ENCODE measurements at regions not wholly inside any gene's neighbourhood (a gene's known extent, or its start where the extent isn't known, plus 50 kb on each side); places are given as distances from the start of the nearest gene placed in this dataset.

DNA sequence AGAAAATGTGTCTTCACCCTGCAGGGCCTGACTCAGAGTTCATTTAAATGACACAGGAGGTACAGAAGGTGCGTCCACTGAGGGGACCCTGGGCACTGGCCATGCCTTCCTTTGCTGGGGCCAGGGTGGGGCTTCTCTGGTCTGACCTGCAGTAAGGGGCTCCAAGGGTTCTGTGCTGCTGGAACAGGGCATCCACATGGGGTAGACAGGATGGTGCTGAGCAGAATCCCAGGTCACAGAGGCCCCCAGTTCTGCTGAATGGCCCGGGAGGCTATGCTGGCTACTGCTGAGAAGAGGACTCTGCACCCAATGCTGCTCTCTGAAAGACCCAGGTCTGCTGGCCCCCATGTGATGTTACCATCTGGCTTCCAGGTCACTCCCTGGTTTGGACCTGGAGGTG is 150.4 kb upstream of the GGTLC1 start:
- peaks cover 6% of the 10 kb centered on the region for H3K9me3 Mint-ChIP-seq
- H3K36me3 Mint-ChIP-seq (ENCODE audit: low read depth): no peaks in the 10 kb centered on the region
- POLR2A ChIA-PET: no interaction called here
- ATAC-seq (ENCODE audit: low read depth) (no peak), DNase-seq (no peak)
- intact Hi-C loops (cut with micrococcal nuclease): no loop called here
- H3K4me3 Mint-ChIP-seq: no peak overlapping the region
- H3K27me3 Mint-ChIP-seq: no peaks in the 10 kb centered on the region
- CTCF ChIA-PET: no interaction called here
- no peaks in the 10 kb centered on the region for H3K4me1 Mint-ChIP-seq
- TF ChIP-seq, protein P1, sequence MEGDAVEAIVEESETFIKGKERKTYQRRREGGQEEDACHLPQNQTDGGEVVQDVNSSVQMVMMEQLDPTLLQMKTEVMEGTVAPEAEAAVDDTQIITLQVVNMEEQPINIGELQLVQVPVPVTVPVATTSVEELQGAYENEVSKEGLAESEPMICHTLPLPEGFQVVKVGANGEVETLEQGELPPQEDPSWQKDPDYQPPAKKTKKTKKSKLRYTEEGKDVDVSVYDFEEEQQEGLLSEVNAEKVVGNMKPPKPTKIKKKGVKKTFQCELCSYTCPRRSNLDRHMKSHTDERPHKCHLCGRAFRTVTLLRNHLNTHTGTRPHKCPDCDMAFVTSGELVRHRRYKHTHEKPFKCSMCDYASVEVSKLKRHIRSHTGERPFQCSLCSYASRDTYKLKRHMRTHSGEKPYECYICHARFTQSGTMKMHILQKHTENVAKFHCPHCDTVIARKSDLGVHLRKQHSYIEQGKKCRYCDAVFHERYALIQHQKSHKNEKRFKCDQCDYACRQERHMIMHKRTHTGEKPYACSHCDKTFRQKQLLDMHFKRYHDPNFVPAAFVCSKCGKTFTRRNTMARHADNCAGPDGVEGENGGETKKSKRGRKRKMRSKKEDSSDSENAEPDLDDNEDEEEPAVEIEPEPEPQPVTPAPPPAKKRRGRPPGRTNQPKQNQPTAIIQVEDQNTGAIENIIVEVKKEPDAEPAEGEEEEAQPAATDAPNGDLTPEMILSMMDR (IDR thresholded peaks at IDR 0.05): no peak
- H3K27ac Mint-ChIP-seq: no peak overlapping the region

DNA sequence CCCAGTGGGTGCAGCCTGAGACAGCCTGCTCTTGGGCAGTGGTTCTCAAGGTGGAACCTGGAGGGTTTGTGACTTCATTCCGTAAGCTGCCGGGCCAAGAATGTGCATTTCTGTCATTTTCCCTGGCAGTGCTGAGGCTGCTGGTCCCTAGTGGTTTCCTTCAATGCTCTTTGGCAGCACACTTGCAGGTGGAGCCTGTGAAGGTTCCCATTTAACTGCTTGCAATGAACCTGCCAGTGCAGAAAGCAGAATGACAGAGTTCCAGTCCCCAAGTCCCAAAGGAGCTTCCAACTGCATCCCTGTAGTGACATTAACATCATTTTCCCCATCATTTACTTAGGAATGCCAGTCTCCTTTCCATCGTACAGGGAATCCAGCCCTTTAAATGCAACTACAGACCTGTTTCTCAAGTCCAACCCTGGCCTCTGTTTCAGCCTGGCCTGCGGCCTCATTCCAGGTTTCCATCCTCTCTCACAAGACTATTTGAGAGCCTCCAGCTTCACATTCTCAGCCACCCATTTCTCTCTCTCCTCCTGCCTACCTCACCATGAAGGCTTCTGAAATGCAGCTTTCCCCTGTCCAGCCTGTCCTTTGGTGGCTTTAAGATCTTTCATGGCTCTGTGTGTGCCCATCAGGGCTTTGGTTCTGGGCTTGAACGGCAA is 149.7 kb upstream of the GGTLC1 start:
- intact Hi-C loops (cut with micrococcal nuclease): no loop called here
- TF ChIP-seq, protein P1 (IDR thresholded peaks at IDR 0.05): no peak
- no peaks in the 10 kb centered on the region for H3K4me1 Mint-ChIP-seq
- ChIA-PET POLR2A (no interaction called here), CTCF (no interaction called here)
- no peak overlapping the region for H3K4me3 Mint-ChIP-seq
- no peak for DNase-seq
- H3K36me3 Mint-ChIP-seq (ENCODE audit: low read depth): no peaks in the 10 kb centered on the region
- no peak for ATAC-seq (ENCODE audit: low read depth)
- H3K27me3 Mint-ChIP-seq: no peaks in the 10 kb centered on the region
- no peak overlapping the region for H3K27ac Mint-ChIP-seq
- peaks cover 6% of the 10 kb centered on the region for H3K9me3 Mint-ChIP-seq

DNA sequence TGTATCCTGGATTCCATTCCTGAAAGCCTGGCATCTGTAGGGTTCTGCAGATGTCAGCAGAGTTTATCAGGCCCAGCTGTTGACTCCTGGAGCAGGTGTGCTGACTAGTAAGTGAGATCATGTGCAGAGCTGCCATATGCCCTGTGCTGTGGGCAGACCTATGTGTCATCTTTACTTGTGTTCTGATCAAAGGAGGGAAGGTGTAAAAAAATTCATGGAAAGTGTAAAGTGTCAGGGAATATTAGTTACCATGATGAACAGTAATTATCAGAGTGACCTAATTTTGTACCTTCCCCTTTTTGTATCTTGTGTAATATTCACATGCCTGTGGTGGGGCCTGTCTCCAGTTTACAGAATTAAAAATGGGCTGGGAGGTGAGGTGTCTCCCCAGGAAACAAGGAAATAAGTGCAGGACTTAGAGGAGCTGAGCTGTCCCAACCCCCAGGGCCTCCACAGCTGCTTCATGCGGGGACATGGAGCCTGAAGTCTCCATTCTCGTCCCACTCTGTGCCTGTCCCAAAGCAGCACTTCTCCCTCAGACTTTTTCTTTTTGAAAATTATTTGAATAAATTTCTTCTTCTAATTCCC is 148.2 kb upstream of the GGTLC1 start:
- Mint-ChIP-seq H3K4me1 (no peaks in the 10 kb centered on the region), H3K36me3 (ENCODE audit: low read depth) (no peaks in the 10 kb centered on the region), H3K27ac (no peak overlapping the region), H3K9me3 (peaks cover 6% of the 10 kb centered on the region), H3K4me3 (no peak overlapping the region), H3K27me3 (no peaks in the 10 kb centered on the region)
- ChIA-PET CTCF (no interaction called here), POLR2A (no interaction called here)
- intact Hi-C loops (cut with micrococcal nuclease): no loop called here
- TF ChIP-seq, protein P1 (IDR thresholded peaks at IDR 0.05): no peak
- DNase-seq (no peak), ATAC-seq (ENCODE audit: low read depth) (no peak)

DNA sequence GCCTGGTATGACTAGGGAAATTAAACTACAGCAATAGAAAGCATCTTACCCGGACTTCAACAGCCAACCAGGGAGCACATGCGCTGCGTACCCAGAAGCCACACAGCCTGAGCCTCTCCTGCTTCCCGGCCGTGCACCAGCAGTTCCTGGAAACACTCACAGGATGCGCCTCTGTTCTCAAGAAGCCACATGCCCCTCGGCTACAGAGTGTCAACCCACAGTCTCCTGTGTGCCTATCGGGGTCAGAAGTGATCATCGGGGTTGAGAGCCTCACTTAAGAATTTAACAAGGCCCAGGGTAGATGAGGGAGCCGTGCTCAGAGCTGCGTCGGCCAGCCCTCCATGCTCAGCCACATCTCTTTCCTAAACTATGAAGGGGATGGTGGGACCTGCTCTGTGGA is 147.2 kb upstream of the GGTLC1 start:
- H3K27me3 Mint-ChIP-seq: no peaks in the 10 kb centered on the region
- ATAC-seq (ENCODE audit: low read depth) (no peak), DNase-seq (no peak)
- ChIA-PET CTCF (no interaction called here), POLR2A (no interaction called here)
- H3K27ac Mint-ChIP-seq: no peak overlapping the region
- H3K4me1 Mint-ChIP-seq: no peaks in the 10 kb centered on the region
- no peak overlapping the region for H3K4me3 Mint-ChIP-seq
- H3K36me3 Mint-ChIP-seq (ENCODE audit: low read depth): no peaks in the 10 kb centered on the region
- TF ChIP-seq, protein P1 (IDR thresholded peaks at IDR 0.05): no peak
- intact Hi-C loops (cut with micrococcal nuclease): no loop called here
- H3K9me3 Mint-ChIP-seq: peaks cover 3% of the 10 kb centered on the region

DNA sequence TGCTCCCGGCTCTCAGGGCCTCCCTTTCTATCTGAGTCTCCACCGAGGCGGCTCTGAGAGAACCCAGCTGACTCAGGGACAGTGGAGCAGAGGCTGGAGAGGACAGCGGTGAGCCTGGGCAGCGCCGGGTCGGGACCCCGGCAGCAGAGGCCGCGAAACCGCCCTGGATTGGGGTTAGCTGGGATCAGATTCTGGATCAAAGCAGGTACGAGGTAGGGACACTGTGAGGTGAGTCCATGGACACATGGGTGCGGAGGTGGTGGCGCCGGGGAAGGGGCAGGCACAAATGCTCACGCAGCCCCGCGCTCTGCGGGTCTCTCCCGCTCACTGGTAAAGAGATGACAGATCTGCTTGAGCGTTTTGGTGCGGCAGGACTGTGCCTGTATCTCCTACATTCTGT is 146.4 kb upstream of the GGTLC1 start:
- intact Hi-C loops (cut with micrococcal nuclease): no loop called here
- Mint-ChIP-seq H3K4me3 (no peak overlapping the region), H3K27me3 (no peaks in the 10 kb centered on the region), H3K36me3 (ENCODE audit: low read depth) (no peaks in the 10 kb centered on the region), H3K9me3 (no peaks in the 10 kb centered on the region), H3K27ac (no peak overlapping the region), H3K4me1 (no peaks in the 10 kb centered on the region)
- TF ChIP-seq, protein P1 (IDR thresholded peaks at IDR 0.05): no peak
- no peak for DNase-seq
- ATAC-seq (ENCODE audit: low read depth): no peak
- ChIA-PET CTCF (no interaction called here), POLR2A (no interaction called here)
